ENCODE measurements at regions not wholly inside any gene's neighbourhood (a gene's known extent, or its start where the extent isn't known, plus 50 kb on each side); places are given as distances from the start of the nearest gene placed in this dataset.

DNA sequence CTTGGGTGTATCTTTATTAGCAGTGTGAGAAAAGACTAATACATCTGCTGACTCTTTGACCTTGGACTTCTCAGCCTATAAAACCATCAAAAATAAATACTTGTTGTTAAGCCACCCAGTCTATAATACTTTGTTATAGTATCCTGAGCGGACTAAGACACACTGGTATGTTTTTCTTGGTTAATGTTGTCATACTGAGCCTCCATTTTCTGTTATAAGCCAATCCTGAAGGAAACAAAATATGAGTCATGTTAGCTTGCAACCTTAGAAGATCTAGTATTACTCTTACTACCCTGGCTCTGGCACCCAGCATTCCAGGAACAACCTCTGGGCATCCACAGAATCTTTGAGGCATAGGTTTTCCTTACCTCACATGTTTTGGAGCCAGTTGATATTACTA lies 307.2 kb downstream of the FRK start:
- no TSS peak for BruUV-seq (replicated peaks)
- no peaks in the 10 kb centered on the region for H3K4me1 ChIP-seq (ENCODE audit: control insufficient read depth, insufficient read depth, low read length)
- TF ChIP-seq JUNB (IDR thresholded peaks at IDR 0.05) (no peak), SREBF1 (IDR thresholded peaks at IDR 0.05; ENCODE audit: low read length) (no peak), TCF7 (IDR thresholded peaks at IDR 0.05; ENCODE audit: borderline replicate concordance) (no peak), CEBPB (IDR thresholded peaks at IDR 0.05; ENCODE audit: borderline replicate concordance in 1 of 2, low read depth in 2 of 2, low read length in 2 of 2) (no peak), E2F8 (IDR thresholded peaks at IDR 0.05; ENCODE audit: low read depth, partially characterized antibody) (no peak)
- no peaks in the 10 kb centered on the region for H3K36me3 ChIP-seq (ENCODE audit: control insufficient read depth in 2 of 2, insufficient read depth in 2 of 2, low read length in 1 of 2)
- no peak overlapping the region for H3K4me3 ChIP-seq
- ChIA-PET SMC1A (ENCODE audit: uncharacterized antibody, unreplicated experiment) (no interaction called here), POLR2A (no interaction called here), CTCF (no interaction called here), RAD21 (ENCODE audit: unreplicated experiment) (no interaction called here)
- no peaks in the 10 kb centered on the region for H4K20me1 ChIP-seq (ENCODE audit: control insufficient read depth, insufficient read depth)
- no peak for ATAC-seq
- WGBS (ENCODE audit: insufficient coverage, insufficient replicate concordance, low lambda C conversion rate, missing lambda C conversion rate), result 0% methylated on average over 1 of the region's 1 CpG
- no peaks in the 10 kb centered on the region for H3K9me3 ChIP-seq (replicated peaks; ENCODE audit: control insufficient read depth, insufficient read depth, low read length)
- H3K4me2 ChIP-seq (ENCODE audit: control insufficient read depth, insufficient read depth), result no peak overlapping the region
- FAIRE-seq, result no peak
- DNase-seq (ENCODE audit: low read depth, low spot score), result no peak
- H3K27ac ChIP-seq (ENCODE audit: control insufficient read depth, insufficient read depth), result no peak overlapping the region
- no peaks in the 10 kb centered on the region for H3K79me2 ChIP-seq (ENCODE audit: control insufficient read depth, insufficient read depth, low read length)
- no peaks in the 10 kb centered on the region for H3K27me3 ChIP-seq (replicated peaks in 1 of 2; ENCODE audit: control insufficient read depth in 2 of 2, insufficient read depth in 2 of 2, low read length in 1 of 2)
- intact Hi-C loops (cut with micrococcal nuclease; ENCODE audit: unreplicated experiment), result no loop called here
- no peak overlapping the region for H3K9ac ChIP-seq (ENCODE audit: control insufficient read depth, insufficient read depth, low read length)
- in situ Hi-C loops (cut with MboI), result no loop called here
- H2AFZ ChIP-seq (ENCODE audit: control insufficient read depth, low read depth, low read length), result no peak overlapping the region

DNA sequence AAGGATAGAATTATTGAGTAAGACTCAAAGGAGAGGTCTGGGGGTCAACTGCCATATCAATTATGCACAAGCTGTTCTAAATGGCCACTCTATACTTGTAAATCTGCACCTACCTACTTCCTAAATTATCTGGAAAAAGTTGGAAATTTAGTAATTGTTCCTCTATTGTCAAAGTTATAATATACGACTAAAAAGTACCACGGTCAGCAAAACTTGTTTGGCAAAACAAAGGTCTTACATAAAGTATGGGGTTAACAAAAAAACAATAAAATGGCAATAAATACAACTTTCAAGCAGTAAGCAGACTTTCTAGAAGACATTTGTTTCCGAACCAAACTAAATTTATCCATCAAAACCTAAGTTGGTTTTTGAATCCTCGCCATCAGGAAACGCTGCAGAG lies 309.7 kb downstream of the FRK start:
- FAIRE-seq, result no peak
- in situ Hi-C loops (cut with MboI) (no loop called here), intact Hi-C loops (cut with micrococcal nuclease; ENCODE audit: unreplicated experiment) (no loop called here)
- ChIA-PET RAD21 (ENCODE audit: unreplicated experiment) (no interaction called here), SMC1A (ENCODE audit: uncharacterized antibody, unreplicated experiment) (interaction anchor here (1.0 to 1.1 kb wide), 3 partner anchors 10 to 17 kb away, joined by 3 to 4 read pairs (median 3); no protein-coding TSS in a partner anchor), POLR2A (no interaction called here), CTCF (no interaction called here)
- no peak overlapping the region for H2AFZ ChIP-seq (ENCODE audit: control insufficient read depth, low read depth, low read length)
- no peaks in the 10 kb centered on the region for H3K4me1 ChIP-seq (ENCODE audit: control insufficient read depth, insufficient read depth, low read length)
- no peak overlapping the region for H3K4me2 ChIP-seq (ENCODE audit: control insufficient read depth, insufficient read depth)
- no peak overlapping the region for H3K27ac ChIP-seq (ENCODE audit: control insufficient read depth, insufficient read depth)
- TF ChIP-seq NRF1 (conservative IDR thresholded peaks at IDR 0.05; ENCODE audit: low read depth, low read length) (no peak), GABPA (IDR thresholded peaks at IDR 0.05; ENCODE audit: low read depth) (no peak), GATAD2B (conservative IDR thresholded peaks at IDR 0.05; ENCODE audit: low read depth) (no peak), DPF2 (IDR thresholded peaks at IDR 0.05) (no peak), CHD2 (IDR thresholded peaks at IDR 0.05; ENCODE audit: borderline replicate concordance, low read depth, low read length) (no peak)
- whole genome bisulfite sequencing (ENCODE audit: insufficient coverage, insufficient replicate concordance, low lambda C conversion rate, missing lambda C conversion rate), result 47% methylated on average over 5 of the region's 5 CpGs
- no peaks in the 10 kb centered on the region for H3K79me2 ChIP-seq (ENCODE audit: control insufficient read depth, insufficient read depth, low read length)
- no TSS peak for BruUV-seq (replicated peaks)
- no peaks in the 10 kb centered on the region for H4K20me1 ChIP-seq (ENCODE audit: control insufficient read depth, insufficient read depth)
- ATAC-seq, result no peak
- no peak overlapping the region for H3K4me3 ChIP-seq
- H3K27me3 ChIP-seq (replicated peaks in 1 of 2; ENCODE audit: control insufficient read depth in 2 of 2, insufficient read depth in 2 of 2, low read length in 1 of 2), result no peaks in the 10 kb centered on the region
- no peaks in the 10 kb centered on the region for H3K36me3 ChIP-seq (ENCODE audit: control insufficient read depth in 2 of 2, insufficient read depth in 2 of 2, low read length in 1 of 2)
- no peak for DNase-seq (ENCODE audit: low read depth, low spot score)
- H3K9ac ChIP-seq (ENCODE audit: control insufficient read depth, insufficient read depth, low read length), result no peak overlapping the region
- H3K9me3 ChIP-seq (replicated peaks; ENCODE audit: control insufficient read depth, insufficient read depth, low read length), result no peaks in the 10 kb centered on the region
